Kidney tubule cell (primary cell): ENCODE measurements at regions not wholly inside any gene's neighbourhood (a gene's known extent, or its start where the extent isn't known, plus 50 kb on each side); places are given as distances from the start of the nearest gene placed in this dataset.

Experiments used
- DNase-seq: peaks from one replicate; pipeline ENCODE4 v3.0.0-alpha.2; 2018; ENCODE audit warnings: low spot score

DNA sequence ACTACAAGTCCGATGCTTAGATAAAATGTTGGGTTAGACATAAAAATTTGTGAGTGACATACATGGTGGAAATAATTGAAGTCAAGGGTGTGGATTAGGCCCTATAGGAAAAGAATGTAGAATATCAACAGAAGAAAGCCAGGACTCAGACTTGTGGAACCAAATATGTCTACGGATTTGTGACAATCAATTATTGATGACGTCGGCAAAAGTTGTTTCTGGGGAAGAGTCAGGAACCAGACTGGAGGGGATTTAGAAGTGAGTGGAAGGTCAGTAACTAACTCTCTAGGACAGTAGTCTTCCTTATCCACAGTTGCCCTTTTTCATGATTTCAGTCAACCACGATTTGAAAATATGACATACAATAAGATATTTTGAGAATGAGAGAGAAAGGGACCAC lies 130.9 kb upstream of the TANK start:
- no peak for DNase-seq

DNA sequence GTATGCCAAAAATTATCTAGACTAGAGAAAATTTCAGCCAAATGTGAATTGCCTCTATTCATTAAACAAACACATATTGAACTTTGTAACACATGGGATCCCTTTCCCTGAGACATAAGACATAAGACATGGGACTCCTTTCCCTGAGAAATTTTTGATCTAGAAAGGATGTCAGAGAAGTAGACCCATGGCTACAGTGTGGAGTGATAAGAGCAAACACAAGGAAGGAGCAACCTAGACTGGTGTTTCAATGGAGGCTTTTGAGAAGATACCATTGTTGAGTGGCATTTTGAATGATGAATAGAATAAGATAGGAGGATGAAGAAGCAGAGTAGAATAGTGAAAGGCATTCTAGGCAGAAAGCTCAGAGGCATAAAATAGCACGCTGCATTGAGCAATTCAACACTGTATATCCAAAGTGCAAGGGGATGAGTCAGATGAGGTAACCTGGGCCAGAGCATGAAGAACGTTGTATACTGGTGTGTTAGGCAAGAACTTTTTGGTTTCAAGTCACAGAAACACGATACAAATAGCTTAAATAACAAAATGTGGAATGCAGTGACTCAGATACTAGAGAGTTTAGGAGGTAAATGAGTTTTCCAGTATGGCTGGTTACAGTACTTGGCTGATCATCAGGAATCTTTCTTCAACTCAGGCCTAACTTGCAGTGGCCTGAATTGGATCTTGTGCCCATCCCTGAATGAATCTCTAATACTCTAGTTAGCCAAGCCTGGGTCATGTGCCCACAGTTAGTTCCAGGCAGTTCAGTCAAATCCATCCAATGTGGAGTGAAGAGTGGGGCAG lies 129.8 kb upstream of the TANK start:
- DNase-seq, result peak; percentile 95

DNA sequence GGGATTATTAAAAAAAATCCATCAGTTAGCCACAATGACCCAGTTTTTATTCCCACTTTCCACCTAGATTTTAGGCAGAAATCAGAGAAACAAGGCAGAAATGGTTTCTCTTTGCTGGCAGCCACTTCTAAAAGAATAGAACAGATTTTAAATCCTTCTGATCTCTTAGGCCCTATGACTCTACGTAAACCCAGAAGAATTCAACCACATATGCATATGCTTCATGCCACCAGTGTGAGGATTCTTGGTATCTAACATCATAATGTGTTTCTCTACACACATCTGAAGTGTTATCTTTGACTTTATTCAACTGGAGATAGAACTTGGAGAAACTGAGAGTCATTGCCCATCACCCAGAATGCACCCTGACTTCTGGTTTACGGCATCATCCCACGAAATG lies 128.7 kb upstream of the TANK start:
- no peak for DNase-seq

GRCh38 chr2:161032635-161033034 lies 127.6 kb upstream of the TANK start:
- no peak for DNase-seq

- no peak for DNase-seq
Observed at GRCh38 chr2:161033059-161033660, 127.1 kb upstream of the TANK start.

DNA sequence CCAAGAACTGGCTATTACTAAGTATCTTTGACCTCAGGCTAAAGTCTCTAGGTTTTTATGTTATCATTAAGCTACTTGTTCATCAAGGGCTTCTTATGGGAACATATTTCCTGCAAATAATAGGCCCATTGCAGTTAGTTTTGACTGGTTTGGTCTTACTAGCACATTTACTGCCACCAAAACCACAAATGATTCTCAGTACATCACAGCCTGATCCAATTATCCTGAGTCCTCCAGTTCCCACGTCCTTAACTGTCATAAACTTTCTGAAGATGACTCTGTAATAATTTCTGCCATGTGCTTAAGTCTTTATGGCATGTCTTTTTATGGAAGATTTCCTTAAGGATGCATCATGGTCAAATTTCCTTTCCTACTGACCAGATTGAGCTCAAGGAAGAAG lies 123.3 kb upstream of the TANK start:
- DNase-seq, result no peak

- DNase-seq, result no peak
Observed at GRCh38 chr2:161039071-161039470, 121.2 kb upstream of the TANK start.

- DNase-seq, result no peak
Observed at GRCh38 chr2:161041356-161041755, 118.9 kb upstream of the TANK start.

- DNase-seq, result no peak
Observed at GRCh38 chr2:161042990-161043625, 117.1 kb upstream of the TANK start.

- no peak for DNase-seq
Observed at GRCh38 chr2:161044095-161044865, 115.9 kb upstream of the TANK start.

DNA sequence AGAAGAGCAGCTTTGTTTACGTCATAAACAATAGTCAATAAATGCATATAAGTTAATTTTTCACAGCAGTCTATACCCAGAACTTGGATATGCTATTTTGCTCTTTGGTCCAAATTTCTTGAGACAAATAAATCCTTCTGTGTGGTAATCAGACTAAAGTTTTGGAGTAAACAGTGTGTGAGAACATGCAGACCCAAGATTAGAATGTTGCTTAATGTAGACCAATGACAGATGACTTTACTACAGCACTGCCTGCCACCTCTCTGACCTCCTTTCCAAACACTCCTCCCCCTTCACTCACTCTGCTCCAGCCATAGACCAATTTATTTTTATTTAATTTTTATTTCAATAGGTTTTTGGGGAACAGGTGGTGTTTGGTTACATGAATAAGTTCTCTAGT lies 115.3 kb upstream of the TANK start:
- no peak for DNase-seq

DNA sequence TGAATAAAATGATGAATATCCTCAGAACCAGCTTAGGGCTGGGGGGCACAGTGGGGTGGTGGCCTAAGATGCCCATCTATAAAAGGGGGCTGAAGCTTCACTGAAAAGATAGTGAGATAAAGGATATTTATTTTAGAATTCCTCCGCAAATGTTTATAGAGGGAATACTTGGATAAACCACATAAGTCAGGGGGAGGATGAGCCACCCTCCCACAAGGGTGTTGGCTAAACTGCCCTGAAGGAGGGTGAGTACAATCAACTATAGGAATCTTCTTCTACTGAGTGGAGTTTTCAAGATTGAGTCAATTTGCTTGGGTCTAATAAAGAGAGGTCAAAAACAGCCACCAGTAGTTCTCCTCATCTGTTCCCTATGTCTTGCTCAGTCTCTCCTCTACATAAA lies 114.5 kb upstream of the TANK start:
- no peak for DNase-seq

DNA sequence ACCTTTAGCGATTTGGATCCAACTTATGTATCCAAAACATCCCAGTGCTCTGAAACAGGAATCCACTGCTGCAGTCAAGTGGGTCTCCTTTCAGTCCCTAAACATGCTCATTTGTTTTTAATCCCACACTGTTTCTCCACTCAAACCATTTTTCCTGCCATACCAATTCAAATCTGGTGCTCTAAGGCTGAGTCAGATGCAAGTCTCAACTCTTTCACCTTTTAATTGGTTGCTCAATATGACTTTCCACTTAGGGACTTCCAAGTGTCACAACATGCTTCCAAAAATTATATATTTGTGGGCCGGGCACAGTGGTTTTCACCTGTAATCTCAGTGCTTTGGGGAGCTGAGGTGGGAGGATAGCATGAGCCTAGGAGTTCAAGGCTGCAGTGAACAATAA lies 113.4 kb upstream of the TANK start:
- no peak for DNase-seq

GRCh38 chr2:161048317-161048716 lies 111.9 kb upstream of the TANK start:
- no peak for DNase-seq

DNA sequence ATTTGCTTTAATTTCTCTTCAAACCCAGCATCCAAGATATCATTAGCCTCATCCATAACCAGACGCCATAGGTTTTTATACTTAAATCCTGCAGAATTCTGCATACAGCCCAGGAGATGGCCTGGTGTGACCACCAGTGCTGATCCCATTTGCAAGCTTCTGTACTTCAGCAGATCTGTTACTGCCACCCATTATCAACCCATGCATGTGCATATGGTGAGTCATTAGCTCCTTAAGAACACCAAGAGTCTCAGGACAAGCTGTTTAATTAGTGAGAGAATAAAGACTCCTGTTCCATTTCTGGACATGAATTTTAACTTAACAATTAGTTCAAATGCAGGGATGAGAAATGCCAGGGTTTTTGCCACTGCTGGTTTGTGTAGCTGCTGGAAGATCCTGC lies 110.7 kb upstream of the TANK start:
- DNase-seq, result no peak

GRCh38 chr2:161052214-161052613 lies 108.0 kb upstream of the TANK start:
- DNase-seq, result no peak

DNA sequence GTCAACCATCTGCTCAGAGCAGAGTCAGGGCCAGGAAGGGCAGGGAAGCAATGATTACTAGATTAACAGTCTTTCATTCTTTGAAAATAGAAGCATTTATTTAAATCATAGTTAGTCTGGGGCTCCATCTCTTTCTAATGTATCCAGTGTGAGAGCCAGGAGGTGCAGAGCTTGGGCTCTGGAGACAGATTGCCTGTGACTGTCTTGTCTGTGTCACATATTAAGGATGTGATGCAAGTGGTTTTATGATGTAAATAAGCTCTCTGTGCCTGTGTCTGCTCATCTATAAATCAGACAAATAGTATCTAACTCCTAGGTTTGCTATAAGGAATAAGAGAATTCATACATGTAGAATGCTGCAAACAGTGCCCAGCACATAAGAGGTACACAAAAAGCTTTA lies 104.9 kb upstream of the TANK start:
- no peak for DNase-seq

DNA sequence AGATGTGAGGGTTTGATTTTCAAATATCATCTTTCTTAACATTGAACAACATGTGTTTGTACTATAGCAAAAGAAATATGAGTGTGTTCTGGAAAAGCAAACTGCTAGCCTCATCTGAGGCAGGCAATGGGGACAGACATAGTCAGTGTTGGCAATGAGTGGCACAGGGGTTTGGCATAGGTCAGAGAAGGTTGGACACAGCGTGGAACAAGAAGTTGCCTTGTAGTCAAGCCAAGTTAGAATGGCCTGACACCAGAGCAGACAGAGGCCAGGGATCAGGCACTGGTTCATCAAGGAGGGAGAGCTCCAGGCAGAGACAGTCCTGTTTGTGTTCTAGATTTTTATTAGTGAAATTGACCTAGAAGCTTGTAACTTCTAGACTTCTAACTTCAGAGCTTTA lies 100.8 kb upstream of the TANK start:
- DNase-seq, result no peak

DNA sequence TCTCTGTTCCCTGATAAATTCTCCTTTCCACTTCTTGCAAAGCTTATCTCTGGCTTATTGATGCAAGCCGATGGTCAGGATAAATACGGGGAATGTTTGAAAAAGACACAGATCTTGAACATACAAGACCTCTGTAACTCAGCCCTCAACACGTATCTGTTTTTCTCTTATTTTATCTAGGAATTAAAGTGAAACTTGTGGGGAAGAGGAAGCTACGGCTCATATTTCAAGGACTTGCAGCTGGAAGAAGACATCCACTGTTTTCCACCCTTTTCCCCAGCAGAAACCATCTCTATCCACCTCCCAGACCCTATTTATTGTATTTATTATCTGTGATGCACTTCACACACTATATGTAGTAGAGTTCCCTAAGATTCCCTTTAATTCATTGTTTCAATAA lies 98.4 kb upstream of the TANK start:
- no peak for DNase-seq

DNA sequence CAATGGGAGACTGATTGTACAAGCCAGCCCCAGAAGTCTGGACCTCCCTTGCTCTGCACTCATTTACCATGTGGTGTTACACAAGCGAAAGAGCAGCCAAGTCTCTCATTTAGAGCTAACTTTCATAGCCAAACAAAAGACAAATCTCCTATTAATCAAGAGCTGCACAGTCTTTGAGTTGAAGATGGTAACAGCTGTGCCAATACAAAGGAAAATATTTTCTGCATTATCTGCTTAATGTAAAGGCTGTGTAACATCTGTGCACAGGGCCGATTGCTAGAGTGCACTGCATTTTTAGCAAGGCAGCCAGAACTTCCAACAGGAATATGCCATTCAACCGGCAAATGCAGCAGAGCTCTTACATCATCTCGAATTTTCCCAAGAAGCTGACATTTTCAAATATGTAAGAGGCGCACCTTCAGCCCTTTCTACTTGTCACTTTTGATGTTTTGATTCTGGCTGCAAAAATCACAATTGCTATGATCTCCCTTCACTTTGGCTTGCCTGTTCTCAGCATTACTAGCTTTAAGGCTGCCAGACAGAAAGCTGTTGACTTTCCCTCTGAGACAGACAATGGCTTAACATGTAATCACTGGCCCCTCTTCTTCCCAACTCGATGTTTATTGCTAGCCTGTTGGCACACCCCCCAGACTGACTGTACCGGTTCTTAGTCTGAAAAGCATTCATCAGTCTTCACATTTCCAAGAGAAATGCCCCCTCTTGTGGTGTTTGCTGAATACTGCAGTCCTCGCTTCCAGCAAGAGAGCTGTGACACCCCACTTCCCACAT lies 96.9 kb upstream of the TANK start:
- peak; percentile 74 for DNase-seq

- no peak for DNase-seq
Observed at GRCh38 chr2:161063946-161064306, 96.3 kb upstream of the TANK start.

DNA sequence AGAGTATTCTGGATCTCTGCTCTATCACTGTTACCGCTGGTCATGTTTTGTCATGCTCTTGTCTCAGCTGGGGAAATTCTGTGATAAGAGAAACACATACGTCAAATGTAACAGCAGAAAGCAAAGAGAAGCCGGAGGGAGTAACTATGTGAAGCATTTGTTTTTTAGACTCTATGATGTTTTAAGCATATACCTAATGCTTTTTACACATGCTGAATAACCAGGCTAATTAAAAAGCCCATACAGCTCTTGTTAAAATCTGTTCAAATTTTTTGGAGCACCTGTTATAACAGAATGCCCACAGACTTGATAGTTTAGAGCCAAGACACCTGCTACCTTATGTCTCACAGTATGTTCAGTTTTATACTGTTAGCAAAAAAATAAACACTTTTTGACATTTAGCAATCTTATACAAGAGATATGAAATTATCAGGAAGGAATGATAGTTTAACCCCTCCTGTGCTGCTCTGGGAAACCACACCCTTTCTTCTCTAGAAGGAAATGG lies 92.3 kb upstream of the TANK start:
- no peak for DNase-seq
